ENCODE measurements at regions not wholly inside any gene's neighbourhood (a gene's known extent, or its start where the extent isn't known, plus 50 kb on each side); places are given as distances from the start of the nearest gene placed in this dataset.

GRCh38 chr11:70883973-70884623 lies 368.3 kb downstream of the SHANK2 start:
- TF ChIP-seq, protein P1, sequence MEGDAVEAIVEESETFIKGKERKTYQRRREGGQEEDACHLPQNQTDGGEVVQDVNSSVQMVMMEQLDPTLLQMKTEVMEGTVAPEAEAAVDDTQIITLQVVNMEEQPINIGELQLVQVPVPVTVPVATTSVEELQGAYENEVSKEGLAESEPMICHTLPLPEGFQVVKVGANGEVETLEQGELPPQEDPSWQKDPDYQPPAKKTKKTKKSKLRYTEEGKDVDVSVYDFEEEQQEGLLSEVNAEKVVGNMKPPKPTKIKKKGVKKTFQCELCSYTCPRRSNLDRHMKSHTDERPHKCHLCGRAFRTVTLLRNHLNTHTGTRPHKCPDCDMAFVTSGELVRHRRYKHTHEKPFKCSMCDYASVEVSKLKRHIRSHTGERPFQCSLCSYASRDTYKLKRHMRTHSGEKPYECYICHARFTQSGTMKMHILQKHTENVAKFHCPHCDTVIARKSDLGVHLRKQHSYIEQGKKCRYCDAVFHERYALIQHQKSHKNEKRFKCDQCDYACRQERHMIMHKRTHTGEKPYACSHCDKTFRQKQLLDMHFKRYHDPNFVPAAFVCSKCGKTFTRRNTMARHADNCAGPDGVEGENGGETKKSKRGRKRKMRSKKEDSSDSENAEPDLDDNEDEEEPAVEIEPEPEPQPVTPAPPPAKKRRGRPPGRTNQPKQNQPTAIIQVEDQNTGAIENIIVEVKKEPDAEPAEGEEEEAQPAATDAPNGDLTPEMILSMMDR (IDR thresholded peaks at IDR 0.05): no peak
- TF ChIP-seq, protein P2, sequence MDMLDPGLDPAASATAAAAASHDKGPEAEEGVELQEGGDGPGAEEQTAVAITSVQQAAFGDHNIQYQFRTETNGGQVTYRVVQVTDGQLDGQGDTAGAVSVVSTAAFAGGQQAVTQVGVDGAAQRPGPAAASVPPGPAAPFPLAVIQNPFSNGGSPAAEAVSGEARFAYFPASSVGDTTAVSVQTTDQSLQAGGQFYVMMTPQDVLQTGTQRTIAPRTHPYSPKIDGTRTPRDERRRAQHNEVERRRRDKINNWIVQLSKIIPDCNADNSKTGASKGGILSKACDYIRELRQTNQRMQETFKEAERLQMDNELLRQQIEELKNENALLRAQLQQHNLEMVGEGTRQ (IDR thresholded peaks at IDR 0.05; ENCODE audit: borderline replicate concordance, low read depth, low read length): no peak
- TF ChIP-seq FOXJ3 (CRISPR knock-in tag; IDR thresholded peaks at IDR 0.05) (no peak), YY1 (IDR thresholded peaks at IDR 0.05; ENCODE audit: low read depth) (no peak), RFX5 (IDR thresholded peaks at IDR 0.05; ENCODE audit: low read length) (no peak), ZBTB33 (IDR thresholded peaks at IDR 0.05; ENCODE audit: borderline replicate concordance, low read depth) (no peak), NRF1 (IDR thresholded peaks at IDR 0.05; ENCODE audit: low read depth, low read length) (no peak), NFIC (IDR thresholded peaks at IDR 0.05; ENCODE audit: borderline replicate concordance) (no peak), TAF1 (IDR thresholded peaks at IDR 0.05; ENCODE audit: borderline replicate concordance, low read depth, low read length) (no peak), GABPA (IDR thresholded peaks at IDR 0.05; ENCODE audit: low read depth) (no peak), SMC3 (IDR thresholded peaks at IDR 0.05; ENCODE audit: low read depth, low read length) (no peak), FOXM1 (IDR thresholded peaks at IDR 0.05; ENCODE audit: low read depth) (no peak)
- TF ChIP-seq, protein P3, sequence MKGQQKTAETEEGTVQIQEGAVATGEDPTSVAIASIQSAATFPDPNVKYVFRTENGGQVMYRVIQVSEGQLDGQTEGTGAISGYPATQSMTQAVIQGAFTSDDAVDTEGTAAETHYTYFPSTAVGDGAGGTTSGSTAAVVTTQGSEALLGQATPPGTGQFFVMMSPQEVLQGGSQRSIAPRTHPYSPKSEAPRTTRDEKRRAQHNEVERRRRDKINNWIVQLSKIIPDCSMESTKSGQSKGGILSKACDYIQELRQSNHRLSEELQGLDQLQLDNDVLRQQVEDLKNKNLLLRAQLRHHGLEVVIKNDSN (IDR thresholded peaks at IDR 0.05; ENCODE audit: borderline replicate concordance, low read depth): no peak

Data from SK-N-SH (cell line).